ENCODE measurements at regions not wholly inside any gene's neighbourhood (a gene's known extent, or its start where the extent isn't known, plus 50 kb on each side); places are given as distances from the start of the nearest gene placed in this dataset.

GRCh38 chr4:187732524-187732923 is 263.0 kb upstream of the ZFP42 start:
- Histone ChIP-seq H3K23ac (ENCODE audit: insufficient read length) (no peak overlapping the region), H3K79me2 (ENCODE audit: control insufficient read depth in 1 of 2, insufficient read depth in 2 of 2, low read length in 2 of 2) (no peaks in the 10 kb centered on the region), H2BK120ac (replicated peaks; ENCODE audit: low read depth, low read length) (no peak overlapping the region), H2AFZ (ENCODE audit: low read length) (no peak overlapping the region), H4K20me1 (replicated peaks in 1 of 2; ENCODE audit: control insufficient read depth in 1 of 2, insufficient read depth in 2 of 2, low read length in 2 of 2) (no peaks in the 10 kb centered on the region), H3K9me3 (ENCODE audit: insufficient read depth in 2 of 2, low read depth in 1 of 2, low read length in 1 of 2) (peaks cover 0 to 6% of the 10 kb centered on the region in 2 experiments; a peak in 2 of 4 replicates), H3K9ac (replicated peaks in 1 of 4; ENCODE audit: extremely low read depth in 1 of 4, low read depth in 3 of 4, low read length in 3 of 4) (no peak overlapping the region), H4K8ac (ENCODE audit: extremely low read depth, insufficient read depth, low read length) (no peak overlapping the region), H3K36me3 (ENCODE audit: control insufficient read depth in 2 of 4, insufficient read depth in 4 of 4, low read length in 3 of 4) (no peaks in the 10 kb centered on the region), H2BK5ac (ENCODE audit: low read depth, low read length) (no peak overlapping the region), H3K18ac (ENCODE audit: extremely low read depth, low read length) (no peak overlapping the region), H2AK5ac (ENCODE audit: low read depth, low read length) (no peak overlapping the region), H3K4me1 (replicated peaks in 1 of 4; ENCODE audit: control insufficient read depth in 3 of 4, insufficient read depth in 4 of 4, low read length in 3 of 4) (no peaks in the 10 kb centered on the region), H3K27me3 (replicated peaks in 1 of 4; ENCODE audit: control insufficient read depth in 3 of 4, extremely low read depth in 1 of 4, insufficient read depth in 3 of 4, low read length in 3 of 4) (no peaks in the 10 kb centered on the region), H3K4me3 (ENCODE audit: extremely low read depth in 1 of 4, insufficient read depth in 2 of 4, low read depth in 3 of 4, low read length in 4 of 4) (no peak overlapping the region), H2BK20ac (ENCODE audit: low read length) (no peak overlapping the region), H4K5ac (ENCODE audit: insufficient read length, low read depth, low read length) (no peak overlapping the region), H3K79me1 (ENCODE audit: low read depth, low read length) (no peaks in the 10 kb centered on the region), H4K91ac (replicated peaks; ENCODE audit: insufficient read length, low read length) (no peak overlapping the region), H3K27ac (ENCODE audit: low read depth, low read length) (no peak overlapping the region), H3K4me2 (ENCODE audit: insufficient read depth in 1 of 2, low read depth in 2 of 2, low read length in 2 of 2) (no peak overlapping the region), H3K4ac (replicated peaks; ENCODE audit: insufficient read length, low read depth, low read length) (no peak overlapping the region), H3K56ac (replicated peaks; ENCODE audit: insufficient read length, low read depth, low read length) (no peak overlapping the region), H3K23me2 (ENCODE audit: low read depth, low read length) (no peaks in the 10 kb centered on the region; the same call in 1 of the 2 replicates), H2BK15ac (ENCODE audit: low read length) (no peak overlapping the region), H2BK12ac (ENCODE audit: low read depth, low read length) (no peak overlapping the region), H3K14ac (ENCODE audit: insufficient read length) (no peak overlapping the region)
- CTCF ChIA-PET (ENCODE audit: partially characterized antibody): interaction anchor here (1.4 to 1.6 kb wide), 2 partner anchors 16 to 17 kb away, joined by 3 to 4 read pairs; no protein-coding TSS in a partner anchor
- 95% methylated on average over 3 of the region's 3 CpGs; no CpG with 5 or more reads in 1 of the 2 experiments for WGBS, 2 experiments (ENCODE audit: extremely low coverage in 1 of 2, insufficient coverage in 1 of 2, insufficient read length in 1 of 2, insufficient replicate concordance in 2 of 2, low coverage in 1 of 2, low lambda C conversion rate in 2 of 2, missing lambda C conversion rate in 1 of 2)
- POLR2A ChIA-PET (ENCODE audit: partially characterized antibody): no interaction called here
- no peak for FAIRE-seq
- DNase-seq (ENCODE audit: low read depth in 1 of 2, low spot score in 2 of 2): no peak
- TF ChIP-seq ASH2L (IDR thresholded peaks at IDR 0.05; ENCODE audit: low read length) (no peak), E2F6 (IDR thresholded peaks at IDR 0.05) (no peak), MAX (IDR thresholded peaks at IDR 0.05) (no peak), EZH2 (IDR thresholded peaks at IDR 0.05; ENCODE audit: low read depth, low read length, severe bottlenecking) (no peak), EGR1 (IDR thresholded peaks at IDR 0.05; ENCODE audit: borderline replicate concordance, low read depth, low read length) (no peak), FOSL1 (IDR thresholded peaks at IDR 0.05; ENCODE audit: insufficient read depth, low read depth, low read length) (no peak), SP4 (IDR thresholded peaks at IDR 0.05; ENCODE audit: low read length) (no peak), TAF7 (optimal IDR thresholded peaks at IDR 0.05; ENCODE audit: borderline replicate concordance, low read depth, low read length) (no peak), PHF8 (conservative IDR thresholded peaks at IDR 0.05; ENCODE audit: low read depth, low read length) (no peak), CBX8 (IDR thresholded peaks at IDR 0.05; ENCODE audit: borderline replicate concordance, low read depth, low read length) (no peak), BRCA1 (IDR thresholded peaks at IDR 0.05; ENCODE audit: low read depth, low read length) (no peak), SIN3A (conservative IDR thresholded peaks at IDR 0.05 in 1 of 2, IDR thresholded peaks at IDR 0.05 in 1 of 2; ENCODE audit: low read depth in 1 of 2, low read length in 2 of 2) (no peak), SUZ12 (IDR thresholded peaks at IDR 0.05; ENCODE audit: low read length) (no peak), BACH1 (IDR thresholded peaks at IDR 0.05; ENCODE audit: low read length) (no peak)

Measured in H1 (cell line).